Kidney tubule cell (primary cell): ENCODE measurements at regions not wholly inside any gene's neighbourhood (a gene's known extent, or its start where the extent isn't known, plus 50 kb on each side); places are given as distances from the start of the nearest gene placed in this dataset.

Experiments
- DNase-seq: peaks from one replicate; pipeline ENCODE4 v3.0.0-alpha.2; 2018; ENCODE audit warnings: low spot score

DNA sequence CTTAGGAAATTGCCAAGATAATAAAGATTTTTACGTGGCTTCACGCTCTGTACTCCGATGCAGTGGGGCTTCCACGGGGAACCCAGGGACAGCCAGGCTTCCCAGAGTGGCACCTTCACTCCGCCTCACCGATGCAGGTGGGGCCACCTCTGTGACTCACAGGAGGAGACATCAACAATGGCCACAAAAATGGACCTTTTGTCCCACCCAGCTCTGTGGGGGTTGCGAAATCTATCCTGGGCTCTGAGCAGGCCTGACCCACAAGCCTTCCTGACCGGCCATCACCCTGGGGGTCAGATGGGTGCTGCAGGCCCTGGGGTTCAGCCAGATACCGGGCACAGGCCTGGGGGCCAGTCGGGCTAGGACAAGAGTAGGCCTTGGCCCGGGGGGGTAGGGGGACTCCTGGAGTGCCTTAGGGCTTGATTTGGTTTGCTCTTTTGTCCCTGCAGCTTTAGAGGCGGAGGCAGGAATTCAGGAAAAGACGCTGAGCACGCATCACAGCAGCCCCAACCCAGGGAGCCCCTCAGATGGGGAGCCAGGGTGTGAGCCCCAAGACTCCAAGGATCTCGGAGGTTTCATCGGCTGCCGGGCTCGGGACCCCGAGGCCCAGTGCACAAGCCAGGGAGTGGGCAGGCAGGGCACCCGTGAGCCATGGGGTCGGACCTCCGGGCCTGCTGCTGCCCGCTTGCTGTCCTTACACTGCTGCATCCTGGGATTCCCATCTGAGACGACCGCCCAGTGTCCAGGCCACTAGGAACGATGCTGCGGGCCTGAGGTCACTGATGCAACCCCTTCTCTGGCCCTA, 136.5 kb upstream of the NKX1-1 start:
- DNase-seq = no peak

GRCh38 chr4:1542226-1542490, 135.9 kb upstream of the NKX1-1 start:
- DNase-seq = no peak

- no peak for DNase-seq
Observed at GRCh38 chr4:1541449-1542225, 135.4 kb upstream of the NKX1-1 start.

GRCh38 chr4:1540601-1541375, 134.5 kb upstream of the NKX1-1 start:
- no peak for DNase-seq

- DNase-seq = no peak
Observed at GRCh38 chr4:1539859-1540600, 133.8 kb upstream of the NKX1-1 start.

GRCh38 chr4:1538941-1539772, 132.9 kb upstream of the NKX1-1 start:
- DNase-seq = no peak

GRCh38 chr4:1538096-1538410, 131.8 kb upstream of the NKX1-1 start:
- no peak for DNase-seq

GRCh38 chr4:1537410-1538095, 131.3 kb upstream of the NKX1-1 start:
- DNase-seq = no peak

- DNase-seq = no peak
Observed at GRCh38 chr4:1536579-1537409, 130.6 kb upstream of the NKX1-1 start.

DNA sequence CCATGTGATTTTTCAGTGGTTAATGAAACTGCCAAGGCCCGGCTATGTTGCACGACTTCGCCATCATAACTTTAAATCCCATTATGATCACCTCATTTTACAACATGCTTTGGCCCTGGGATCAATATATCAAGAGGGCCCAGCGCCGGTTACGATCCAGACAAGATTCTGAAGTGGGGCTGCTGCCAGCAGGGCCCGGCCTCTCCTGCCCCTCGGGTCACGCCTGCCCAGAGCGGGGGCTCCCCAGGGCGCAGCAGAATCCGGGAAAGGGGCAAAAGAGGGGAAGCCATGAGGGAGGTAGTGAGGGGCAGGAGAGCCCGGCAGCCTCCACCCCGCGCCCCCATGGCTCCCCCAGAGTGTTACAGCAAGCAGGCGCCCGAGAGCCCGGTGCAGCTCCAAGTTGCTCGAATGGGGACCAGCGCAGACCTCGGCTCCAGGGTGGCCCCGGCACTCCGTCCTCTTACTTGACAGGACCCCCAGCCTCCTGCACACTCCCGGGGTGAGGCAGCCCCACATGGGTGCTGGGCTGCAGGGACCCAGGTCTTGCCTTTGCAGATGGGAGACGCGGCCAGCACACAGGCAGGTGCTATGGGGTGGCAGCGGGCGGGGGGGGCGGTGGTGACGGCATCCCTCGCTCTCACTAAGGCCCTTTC, 129.8 kb upstream of the NKX1-1 start:
- no peak for DNase-seq

GRCh38 chr4:1534876-1535526, 128.8 kb upstream of the NKX1-1 start:
- DNase-seq = no peak

- DNase-seq = no peak
Observed at GRCh38 chr4:1534095-1534872, 128.0 kb upstream of the NKX1-1 start.

- DNase-seq = no peak
Observed at GRCh38 chr4:1533501-1534064, 127.3 kb upstream of the NKX1-1 start.

DNA sequence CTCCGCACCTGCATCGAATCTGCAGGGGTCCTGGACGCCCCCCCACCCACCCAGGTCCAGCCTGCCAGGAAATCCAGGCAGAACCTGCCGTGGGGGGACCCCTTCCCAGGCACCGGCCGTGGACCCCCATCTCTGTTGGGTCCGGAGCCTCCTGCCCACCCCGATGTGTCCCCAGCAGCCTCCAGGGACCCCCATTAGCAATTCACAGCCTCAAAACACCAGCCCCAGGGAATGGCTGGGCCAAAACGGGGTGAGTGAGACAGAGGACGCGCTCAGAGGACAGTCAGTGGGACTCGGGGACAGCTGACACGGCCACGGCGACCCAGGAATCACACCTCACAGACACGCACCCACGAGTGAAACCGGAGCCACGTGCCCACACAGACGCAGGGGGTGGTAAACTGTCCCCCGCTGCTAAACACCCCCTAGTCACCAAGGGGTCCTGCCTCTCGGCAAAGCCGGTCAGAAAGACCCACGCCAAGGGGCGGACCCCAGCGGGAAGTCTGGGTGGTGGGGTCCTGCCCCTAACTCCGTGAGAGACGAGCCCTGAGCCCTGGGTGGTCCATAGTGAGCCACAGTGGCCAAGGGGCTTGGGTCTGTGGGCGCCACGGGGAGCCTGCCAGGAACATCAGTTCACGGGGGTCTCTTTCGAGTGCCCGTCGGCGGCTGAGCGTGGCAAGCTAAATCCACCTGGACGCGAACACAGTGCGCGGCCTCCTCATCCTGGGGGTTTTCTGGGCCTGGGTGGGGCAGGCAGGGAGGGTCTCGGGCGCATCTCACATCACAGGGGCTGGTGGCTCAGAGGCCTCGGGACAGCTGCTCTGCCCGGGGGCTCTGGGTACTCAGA, 126.5 kb upstream of the NKX1-1 start:
- DNase-seq = no peak

DNA sequence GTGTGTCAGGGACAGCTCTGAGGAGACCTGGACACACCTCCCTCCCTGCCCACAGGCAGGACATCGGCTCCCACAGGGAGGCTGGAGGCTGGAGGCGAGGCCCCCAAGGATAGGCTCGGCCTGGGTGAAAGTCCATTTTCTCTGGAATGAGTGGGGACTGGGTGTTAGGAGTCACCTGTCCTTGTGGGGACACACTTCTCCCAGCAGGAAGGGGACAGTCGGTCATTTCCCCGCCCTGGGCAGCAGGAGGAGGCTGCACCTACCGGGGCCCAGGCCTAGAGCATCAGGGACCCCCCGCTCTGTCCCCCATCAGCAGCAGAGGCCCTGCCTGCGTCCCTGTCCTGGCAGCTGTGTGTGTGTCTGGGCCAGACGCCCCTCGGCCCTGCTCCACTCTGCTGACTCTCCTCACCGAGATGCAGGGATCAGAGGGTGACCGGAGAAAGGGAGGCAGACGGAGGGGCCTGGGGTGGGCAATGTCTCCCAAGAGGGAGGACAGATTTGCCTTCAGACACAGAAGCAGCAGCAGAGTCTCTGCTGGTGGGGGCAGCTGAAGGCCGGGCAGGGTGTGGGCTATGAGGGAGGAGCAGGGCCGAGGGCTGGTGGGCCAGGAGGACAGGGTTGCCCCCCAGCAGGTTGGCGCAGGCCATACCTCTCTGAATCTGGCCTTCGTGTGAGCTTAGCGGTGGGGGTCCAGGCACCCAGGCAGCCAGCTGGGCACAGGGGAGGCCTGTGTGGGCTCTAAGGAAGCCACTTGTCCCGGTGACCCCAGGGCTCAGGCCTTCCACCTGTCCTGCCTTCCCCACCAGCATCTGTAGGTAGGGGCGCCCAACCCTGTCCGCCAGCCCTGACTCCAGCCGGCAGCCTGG, 125.7 kb upstream of the NKX1-1 start:
- no peak for DNase-seq

GRCh38 chr4:1530356-1530755, 124.1 kb upstream of the NKX1-1 start:
- no peak for DNase-seq
